NCI-H82 treated with DMSO at 0.1 percent for 48 hours (cell line): ENCODE measurements at regions not wholly inside any gene's neighbourhood (a gene's known extent, or its start where the extent isn't known, plus 50 kb on each side); places are given as distances from the start of the nearest gene placed in this dataset.
A peak's percentile ranks its signal among the peaks of the same experiment; 100 is the strongest.

Experiments
- DNase-seq: peaks from one replicate; lab custom pipeline; 2025; ENCODE audit not compliant: unreplicated experiment; lab: John Stamatoyannopoulos, UW

- no peak for DNase-seq
Measured at GRCh38 chr15:47824147-47824546, 106.8 kb downstream of the SEMA6D start.

DNA sequence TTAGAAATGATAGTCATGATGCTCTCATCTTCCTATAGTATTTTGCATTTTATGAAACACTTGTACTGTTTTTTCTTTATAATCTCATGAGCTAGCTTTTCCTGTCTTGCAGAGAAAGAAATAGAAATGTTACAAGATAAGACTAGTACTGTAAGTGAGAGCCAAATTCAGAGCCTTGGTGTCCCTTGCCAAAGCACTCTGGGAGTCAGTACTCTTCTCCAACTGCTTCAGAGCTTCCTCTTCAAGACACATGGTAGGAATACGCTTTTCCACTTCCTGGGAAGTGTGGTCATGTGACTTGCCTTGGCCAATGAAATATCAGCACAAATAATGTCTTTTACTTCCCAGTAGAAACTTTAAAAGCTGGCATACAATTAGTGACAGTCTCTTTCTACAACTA lies 112.4 kb downstream of the SEMA6D start:
- DNase-seq = no peak

- DNase-seq = no peak
Measured at GRCh38 chr15:47834093-47834492, 116.8 kb downstream of the SEMA6D start.

DNA sequence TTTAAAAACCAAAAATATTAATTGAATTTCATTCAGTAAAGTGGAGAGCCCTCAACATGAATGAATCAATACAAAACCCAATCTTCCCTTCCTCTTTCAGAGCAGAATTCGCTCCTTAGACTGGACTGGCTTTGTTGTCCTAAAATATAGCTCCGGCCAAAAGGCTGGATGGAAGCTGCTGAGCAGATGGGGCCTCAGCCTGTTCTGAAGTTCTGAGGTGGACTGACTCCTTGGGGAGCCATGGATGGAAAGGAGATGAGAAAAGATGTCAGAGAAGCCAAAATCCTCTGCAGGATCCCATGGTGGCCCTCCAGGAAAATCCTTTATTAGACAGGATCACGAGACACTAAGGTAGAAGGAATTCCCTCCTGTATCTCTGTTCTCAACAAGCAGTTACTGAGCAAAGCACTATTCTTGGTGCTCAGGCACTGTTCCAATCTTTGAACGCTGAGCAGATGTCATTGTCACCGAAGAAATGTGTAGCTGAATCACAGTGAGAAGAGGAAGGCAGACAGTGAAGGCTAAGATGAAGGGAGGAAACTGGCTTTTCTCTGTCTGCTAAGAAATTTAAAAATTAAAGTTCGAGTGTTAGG lies 122.0 kb downstream of the SEMA6D start:
- DNase-seq = no peak

DNA sequence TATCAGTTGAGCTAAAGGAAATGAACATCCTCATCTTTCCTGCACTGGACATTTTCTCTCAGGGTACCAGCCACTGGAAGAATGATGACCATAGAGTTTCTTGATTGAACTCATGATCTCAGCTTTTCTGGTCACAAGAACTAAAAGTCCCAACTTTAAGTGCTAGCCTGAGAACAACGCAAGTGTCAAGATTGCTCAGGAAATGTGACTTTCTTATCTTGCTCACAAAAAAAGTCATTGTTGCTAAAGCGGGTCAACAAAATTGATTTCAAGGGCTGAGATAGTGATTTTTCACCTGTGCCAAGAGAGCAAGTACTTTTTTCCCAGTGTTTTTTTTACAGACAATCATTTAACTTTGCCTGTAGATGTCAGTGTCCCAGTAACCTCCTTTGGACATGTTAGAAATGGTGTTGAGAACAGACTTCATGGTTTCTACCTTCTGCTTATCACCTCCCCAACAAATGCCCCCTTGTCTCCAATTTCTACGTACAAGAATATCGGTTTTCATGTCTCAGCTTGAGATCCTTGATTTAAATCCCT lies 125.9 kb downstream of the SEMA6D start:
- DNase-seq = no peak

- no peak for DNase-seq
Measured at GRCh38 chr15:47844437-47844836, 127.1 kb downstream of the SEMA6D start.

GRCh38 chr15:47846128-47846868 lies 129.0 kb downstream of the SEMA6D start:
- no peak for DNase-seq

GRCh38 chr15:47846876-47847275 lies 129.6 kb downstream of the SEMA6D start:
- no peak for DNase-seq

GRCh38 chr15:47856071-47856470 lies 138.8 kb downstream of the SEMA6D start:
- no peak for DNase-seq

- DNase-seq = no peak
Measured at GRCh38 chr15:47857014-47857775, 139.9 kb downstream of the SEMA6D start.

DNA sequence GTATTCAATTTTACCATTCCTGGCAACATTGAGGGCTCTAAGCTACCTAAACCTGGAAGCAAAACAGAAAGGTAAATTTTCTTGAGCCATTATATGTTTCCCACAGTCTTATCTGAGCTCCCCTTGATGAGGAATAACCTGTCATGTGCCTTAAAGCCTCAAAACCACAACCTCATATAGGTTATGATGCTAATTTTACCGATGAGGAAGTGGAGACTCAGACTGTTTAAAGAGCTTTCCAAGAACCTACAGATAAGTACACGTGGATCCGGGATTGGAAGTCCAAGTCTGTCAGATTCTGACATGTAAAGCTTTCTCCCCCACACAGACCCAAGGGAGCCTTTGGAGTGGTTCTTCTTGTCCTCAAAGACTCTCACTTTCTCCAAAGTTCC lies 140.5 kb downstream of the SEMA6D start:
- no peak for DNase-seq

- no peak for DNase-seq
Measured at GRCh38 chr15:47861111-47861903, 144.0 kb downstream of the SEMA6D start.

GRCh38 chr15:47862402-47862801 lies 145.1 kb downstream of the SEMA6D start:
- no peak for DNase-seq

DNA sequence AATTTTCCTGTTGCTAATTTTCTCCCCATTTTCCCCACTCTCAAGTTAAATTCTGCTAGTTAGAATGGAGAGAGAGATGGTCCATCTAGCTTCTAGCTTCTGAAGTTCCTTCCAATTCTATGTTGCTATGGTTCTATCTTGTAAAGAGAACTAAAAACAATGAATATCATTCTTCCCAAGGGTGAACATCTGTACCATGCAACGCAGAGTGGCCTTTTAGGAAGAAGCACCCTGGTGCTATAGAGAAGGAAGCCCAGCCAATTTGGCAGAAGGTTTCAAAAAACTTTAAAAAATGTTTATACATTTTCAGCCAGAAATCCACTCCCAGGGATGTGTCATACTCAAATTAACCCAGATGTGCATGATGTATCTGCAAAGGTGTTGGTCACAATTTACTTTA lies 149.1 kb downstream of the SEMA6D start:
- no peak for DNase-seq

DNA sequence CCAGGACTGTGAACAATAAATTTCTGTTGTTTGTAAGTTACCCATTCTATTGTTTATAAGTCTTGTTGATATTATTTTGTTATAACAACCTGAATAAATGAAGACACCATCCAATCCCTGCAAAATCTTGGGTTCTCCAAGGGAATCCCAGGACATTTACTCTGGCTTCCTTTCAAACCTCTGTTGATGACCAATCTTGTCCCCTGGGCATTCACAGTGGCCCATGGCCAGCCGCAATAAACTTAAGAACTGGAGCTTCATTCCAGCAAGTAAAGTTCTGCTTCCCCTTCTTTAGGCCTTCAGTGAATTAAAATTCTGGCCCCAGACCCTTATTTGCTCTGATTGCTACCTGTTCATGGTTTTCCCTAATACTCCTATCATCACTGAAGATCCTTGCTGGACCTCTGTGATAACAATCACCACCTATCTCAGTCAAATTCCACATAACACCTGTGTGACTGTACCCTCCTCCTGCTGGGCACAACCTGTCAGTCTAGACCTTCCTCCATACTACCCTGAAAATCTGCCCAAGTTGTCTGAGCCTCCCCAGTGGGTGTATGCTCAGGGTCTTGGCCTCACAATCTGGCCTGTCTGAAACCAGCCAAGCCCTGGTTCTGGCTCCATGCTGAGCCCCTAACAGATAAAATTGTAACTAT lies 153.1 kb downstream of the SEMA6D start:
- no peak for DNase-seq

DNA sequence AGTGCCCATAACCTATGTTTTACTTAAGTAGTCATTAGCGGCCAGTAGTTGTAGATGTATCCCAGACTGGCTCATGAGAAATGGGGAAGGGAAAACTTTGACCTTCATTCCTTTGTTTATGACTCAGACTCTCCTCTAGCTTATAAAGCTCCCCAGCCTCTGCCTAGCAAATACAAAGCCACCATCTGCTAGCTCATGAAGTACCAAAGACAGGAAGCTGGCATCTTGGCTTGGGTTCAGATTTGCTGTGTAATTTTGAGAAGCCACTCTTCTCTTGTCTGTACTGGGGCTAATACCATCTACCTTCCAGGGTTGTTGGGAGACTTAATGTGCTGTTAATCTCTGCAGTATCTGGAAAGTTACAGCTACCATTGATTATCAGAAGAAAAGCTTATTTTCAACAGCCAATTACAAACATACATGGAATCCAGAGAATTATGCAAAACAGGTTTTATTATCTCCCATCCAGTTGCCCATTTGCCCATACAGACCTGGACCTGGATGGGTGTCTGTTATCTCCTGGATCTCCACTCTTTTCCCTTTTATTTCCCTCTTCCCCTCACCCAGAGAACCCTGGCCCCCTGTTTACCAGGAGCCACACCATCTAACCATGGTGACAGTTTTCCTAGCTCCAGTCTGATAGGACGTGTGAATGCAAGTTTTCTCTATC lies 153.8 kb downstream of the SEMA6D start:
- peak; percentile 28 for DNase-seq

GRCh38 chr15:47872208-47872607 lies 154.9 kb downstream of the SEMA6D start:
- no peak for DNase-seq

- DNase-seq = no peak
Measured at GRCh38 chr15:47872869-47873432, 155.6 kb downstream of the SEMA6D start.

DNA sequence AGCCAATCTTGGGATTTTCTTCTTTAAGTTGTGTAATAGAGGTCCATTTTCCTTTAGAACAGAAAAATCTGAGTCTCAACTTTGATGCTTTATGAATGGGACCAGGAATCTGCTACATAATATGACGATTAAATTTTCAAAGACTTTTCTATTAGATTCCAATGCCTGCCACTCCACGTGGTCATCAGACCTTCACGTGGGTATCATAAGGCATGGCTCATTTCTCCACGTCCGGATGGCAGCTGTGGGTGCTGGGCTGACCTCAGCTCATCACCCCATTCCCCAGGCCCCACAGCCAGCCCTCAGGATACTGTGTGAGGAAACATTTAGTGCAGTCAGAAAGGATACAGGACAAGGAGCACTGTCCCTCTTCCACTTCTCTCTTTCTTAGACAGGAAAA lies 159.7 kb downstream of the SEMA6D start:
- no peak for DNase-seq

GRCh38 chr15:47877836-47878235 lies 160.5 kb downstream of the SEMA6D start:
- DNase-seq = no peak
